Body of pancreas (tissue), 4 donors: ENCODE measurements at regions not wholly inside any gene's neighbourhood (a gene's known extent, or its start where the extent isn't known, plus 50 kb on each side); places are given as distances from the start of the nearest gene placed in this dataset.
"Not testable (repeated sequence)": the region's sequence is repeated elsewhere in the genome, so short reads cannot be mapped to it uniquely, and the experiment has no call there.

Experiments used
- CTCF ChIP-seq, 7 experiments: fragments of 450-650 bp in 4 of 7; fragments of 200-600 bp in 3 of 7; sonication (generic) in 3 of 7; IDR thresholded peaks; one replicate each; pipeline ENCODE4 v1.5.1; 2016 to 2019; ENCODE audit warnings: antibody characterized with exemption in 7 of 7
- POLR2A ChIP-seq, 3 donors: fragments of 450-650 bp; IDR thresholded peaks; one replicate each; pipeline ENCODE4 v1.6.1; 2016; ENCODE audit warnings: antibody characterized with exemption in 3 of 3, mild to moderate bottlenecking in 2 of 3

- not testable (repeated sequence) for TF ChIP-seq CTCF, POLR2A (IDR thresholded peaks at IDR 0.05)
Measured at GRCh38 chr2:109987458-109988345, 89.2 kb downstream of the LIMS3 start.
